ENCODE measurements at regions not wholly inside any gene's neighbourhood (a gene's known extent, or its start where the extent isn't known, plus 50 kb on each side); places are given as distances from the start of the nearest gene placed in this dataset.

- no peak for DNase-seq (ENCODE audit: low read depth)
- TF ChIP-seq CTCF (conservative IDR thresholded peaks at IDR 0.05; ENCODE audit: low read depth, low read length), result no peak
- H3K4me3 ChIP-seq (ENCODE audit: low read depth, low read length), result no peak overlapping the region
These were observed 146.1 kb downstream of the ZC3H11B start for GRCh38 chr1:219466766-219467165.

- no peak overlapping the region for H3K4me3 ChIP-seq (ENCODE audit: low read depth, low read length)
- peak; percentile 15 for DNase-seq (ENCODE audit: low read depth)
- no peak for TF ChIP-seq CTCF (conservative IDR thresholded peaks at IDR 0.05; ENCODE audit: low read depth, low read length)
These were observed 147.5 kb downstream of the ZC3H11B start for GRCh38 chr1:219465212-219466093.

GRCh38 chr1:219463636-219464035 lies 149.3 kb downstream of the ZC3H11B start:
- no peak for DNase-seq (ENCODE audit: low read depth)
- H3K4me3 ChIP-seq (ENCODE audit: low read depth, low read length), result no peak overlapping the region
- TF ChIP-seq CTCF (conservative IDR thresholded peaks at IDR 0.05; ENCODE audit: low read depth, low read length), result no peak

GRCh38 chr1:219461981-219462400 lies 150.9 kb downstream of the ZC3H11B start:
- DNase-seq (ENCODE audit: low read depth), result no peak
- no peak for TF ChIP-seq CTCF (conservative IDR thresholded peaks at IDR 0.05; ENCODE audit: low read depth, low read length)
- H3K4me3 ChIP-seq (ENCODE audit: low read depth, low read length), result no peak overlapping the region

- peak; percentile 14 for DNase-seq (ENCODE audit: low read depth)
- no peak overlapping the region for H3K4me3 ChIP-seq (ENCODE audit: low read depth, low read length)
- no peak for TF ChIP-seq CTCF (conservative IDR thresholded peaks at IDR 0.05; ENCODE audit: low read depth, low read length)
These were observed 151.7 kb downstream of the ZC3H11B start for GRCh38 chr1:219460896-219461815.

- no peak overlapping the region for H3K4me3 ChIP-seq (ENCODE audit: low read depth, low read length)
- no peak for DNase-seq (ENCODE audit: low read depth)
- TF ChIP-seq CTCF (conservative IDR thresholded peaks at IDR 0.05; ENCODE audit: low read depth, low read length), result no peak
These were observed 152.6 kb downstream of the ZC3H11B start for GRCh38 chr1:219460081-219460895.

Measured in choroid plexus epithelial cell (primary cell).